Gastroesophageal sphincter (tissue), 4 donors: ENCODE measurements at regions not wholly inside any gene's neighbourhood (a gene's known extent, or its start where the extent isn't known, plus 50 kb on each side); places are given as distances from the start of the nearest gene placed in this dataset.

Experiments used
- ATAC-seq: fragments of 150-250 bp; one replicate; pipeline ENCODE4 v1.9.1; 2016; ENCODE audit warnings: mild to moderate bottlenecking, moderate library complexity
- H3K27ac ChIP-seq, 4 donors: fragments of 200-600 bp; sonication (generic) in 3 of 4; 1 replicate in 3 of 4; 2 replicates in 1 of 4; pipeline ENCODE4 v1.5.1; 2016 to 2019
- H3K27me3 ChIP-seq: fragments of 200-600 bp; sonication (generic); one replicate; pipeline ENCODE4 v1.5.1; 2019
- H3K36me3 ChIP-seq, 2 donors: fragments of 200-600 bp; sonication (generic); one replicate each; pipeline ENCODE4 v1.5.1; 2019; ENCODE audit warnings: control low read depth in 1 of 2
- H3K4me1 ChIP-seq, 3 donors: fragments of 200-600 bp; sonication (generic); 1 replicate in 2 of 3; 2 replicates in 1 of 3; pipeline ENCODE4 v1.5.1; 2016 to 2019; ENCODE audit warnings: control low read depth in 2 of 3
- H3K4me3 ChIP-seq, 2 donors: fragments of 200-600 bp; sonication (generic); one replicate each; pipeline ENCODE4 v1.5.1; 2019; ENCODE audit warnings: mild to moderate bottlenecking in 1 of 2, moderate library complexity in 1 of 2
- H3K9me3 ChIP-seq, 3 donors: fragments of 200-600 bp; sonication (generic); one replicate each; pipeline ENCODE4 v1.5.1; 2017 to 2019; ENCODE audit warnings: control low read depth in 2 of 3
- EP300 ChIP-seq: sonication (generic); formaldehyde crosslinking; IDR thresholded peaks from one replicate; pipeline ENCODE4 v1.6.1; 2017; ENCODE audit warnings: antibody characterized with exemption, mild to moderate bottlenecking
- POLR2A ChIP-seq, 2 donors: fragments of 450-650 bp; IDR thresholded peaks; one replicate each; pipeline ENCODE4 v1.6.1; 2017; ENCODE audit warnings: antibody characterized with exemption in 2 of 2, mild to moderate bottlenecking in 2 of 2, moderate library complexity in 1 of 2
- POLR2AphosphoS5 ChIP-seq: sonication (generic); formaldehyde crosslinking; IDR thresholded peaks from one replicate; pipeline ENCODE4 v1.6.1; 2017; ENCODE audit warnings: antibody characterized with exemption
- WGBS, 2 donors: methylation state at CpG; one replicate each; pipeline ENCODE4 v1.1.5; 2018; ENCODE audit warnings: low coverage in 1 of 2; 5-methylcytosine and 5-hydroxymethylcytosine counted together
- TF ChIP-seq, protein P1 (sequence below), 4 experiments: fragments of 200-600 bp in 2 of 4; fragments of 450-650 bp in 2 of 4; sonication (generic) in 1 of 4; IDR thresholded peaks; one replicate each; pipeline ENCODE4 v1.5.1; 2017 to 2019; ENCODE audit warnings: antibody characterized with exemption in 4 of 4, mild to moderate bottlenecking in 2 of 4, moderate library complexity in 2 of 4

DNA sequence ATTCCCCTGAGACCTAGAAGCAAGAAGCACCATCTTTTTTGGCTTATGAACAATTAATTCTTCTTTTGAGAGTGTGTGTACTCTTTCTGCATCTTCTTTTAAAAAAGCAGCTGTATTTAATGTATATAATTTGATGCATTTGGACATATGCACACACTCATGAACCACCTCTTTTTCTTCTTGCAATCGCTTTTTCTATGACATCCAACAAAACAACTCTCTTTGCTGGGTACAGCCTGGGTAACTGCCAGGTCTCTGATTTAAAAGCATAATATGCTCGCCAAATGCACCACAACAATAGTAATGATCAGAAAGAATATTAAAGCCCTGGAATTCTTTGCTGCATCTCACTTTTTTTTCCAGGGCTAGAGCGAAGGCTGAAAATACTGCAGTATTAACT is 97.3 kb downstream of the HAPSTR1 start:
- no peak overlapping the region for H3K27ac ChIP-seq
- H3K9me3 ChIP-seq, result no peaks in the 10 kb centered on the region
- TF ChIP-seq, protein P1, sequence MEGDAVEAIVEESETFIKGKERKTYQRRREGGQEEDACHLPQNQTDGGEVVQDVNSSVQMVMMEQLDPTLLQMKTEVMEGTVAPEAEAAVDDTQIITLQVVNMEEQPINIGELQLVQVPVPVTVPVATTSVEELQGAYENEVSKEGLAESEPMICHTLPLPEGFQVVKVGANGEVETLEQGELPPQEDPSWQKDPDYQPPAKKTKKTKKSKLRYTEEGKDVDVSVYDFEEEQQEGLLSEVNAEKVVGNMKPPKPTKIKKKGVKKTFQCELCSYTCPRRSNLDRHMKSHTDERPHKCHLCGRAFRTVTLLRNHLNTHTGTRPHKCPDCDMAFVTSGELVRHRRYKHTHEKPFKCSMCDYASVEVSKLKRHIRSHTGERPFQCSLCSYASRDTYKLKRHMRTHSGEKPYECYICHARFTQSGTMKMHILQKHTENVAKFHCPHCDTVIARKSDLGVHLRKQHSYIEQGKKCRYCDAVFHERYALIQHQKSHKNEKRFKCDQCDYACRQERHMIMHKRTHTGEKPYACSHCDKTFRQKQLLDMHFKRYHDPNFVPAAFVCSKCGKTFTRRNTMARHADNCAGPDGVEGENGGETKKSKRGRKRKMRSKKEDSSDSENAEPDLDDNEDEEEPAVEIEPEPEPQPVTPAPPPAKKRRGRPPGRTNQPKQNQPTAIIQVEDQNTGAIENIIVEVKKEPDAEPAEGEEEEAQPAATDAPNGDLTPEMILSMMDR (IDR thresholded peaks at IDR 0.05), result no peak
- TF ChIP-seq EP300, result no peak
- no peak for TF ChIP-seq POLR2A (IDR thresholded peaks at IDR 0.05)
- no peak for TF ChIP-seq POLR2AphosphoS5
- H3K4me1 ChIP-seq, result no peaks in the 10 kb centered on the region
- 56 to 59% methylated on average over 1 to 2 of the region's 3 CpGs for WGBS, 2 donors
- no peak for ATAC-seq
- H3K27me3 ChIP-seq, result peaks cover 2% of the 10 kb centered on the region
- no peak overlapping the region for H3K4me3 ChIP-seq
- H3K36me3 ChIP-seq, result no peaks in the 10 kb centered on the region

DNA sequence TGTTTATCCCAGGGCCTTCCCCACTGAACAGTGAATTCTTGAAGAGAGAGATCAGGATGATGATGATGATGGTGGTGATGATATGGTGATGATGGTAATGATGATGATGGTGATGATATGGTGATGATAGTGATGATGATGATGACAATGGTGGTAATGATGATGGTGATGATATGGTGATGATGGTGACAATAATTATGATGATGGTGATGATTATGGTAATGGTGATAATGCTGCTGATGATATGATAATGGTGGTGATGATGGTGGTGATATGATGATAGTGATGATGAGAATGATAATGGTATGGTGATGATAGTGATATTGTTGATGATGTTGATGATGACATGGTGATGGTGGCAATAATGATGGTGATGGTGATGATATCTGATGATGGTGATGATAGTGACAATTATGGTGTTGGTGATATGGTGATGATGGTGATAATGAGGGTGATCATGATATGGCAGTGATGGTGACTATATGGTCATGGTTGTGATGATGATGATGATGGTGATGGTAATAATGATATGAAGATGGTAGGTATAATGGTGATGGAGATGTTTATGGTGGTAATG is 99.9 kb downstream of the HAPSTR1 start:
- Histone ChIP-seq H3K4me3 (no peak overlapping the region), H3K36me3 (no peaks in the 10 kb centered on the region), H3K4me1 (no peaks in the 10 kb centered on the region), H3K9me3 (no peaks in the 10 kb centered on the region), H3K27me3 (peaks cover 12% of the 10 kb centered on the region), H3K27ac (no peak overlapping the region)
- no peak for ATAC-seq
- TF ChIP-seq EP300, result no peak
- TF ChIP-seq, protein P1 (IDR thresholded peaks at IDR 0.05), result no peak
- no peak for TF ChIP-seq POLR2A (IDR thresholded peaks at IDR 0.05)
- no peak for TF ChIP-seq POLR2AphosphoS5

DNA sequence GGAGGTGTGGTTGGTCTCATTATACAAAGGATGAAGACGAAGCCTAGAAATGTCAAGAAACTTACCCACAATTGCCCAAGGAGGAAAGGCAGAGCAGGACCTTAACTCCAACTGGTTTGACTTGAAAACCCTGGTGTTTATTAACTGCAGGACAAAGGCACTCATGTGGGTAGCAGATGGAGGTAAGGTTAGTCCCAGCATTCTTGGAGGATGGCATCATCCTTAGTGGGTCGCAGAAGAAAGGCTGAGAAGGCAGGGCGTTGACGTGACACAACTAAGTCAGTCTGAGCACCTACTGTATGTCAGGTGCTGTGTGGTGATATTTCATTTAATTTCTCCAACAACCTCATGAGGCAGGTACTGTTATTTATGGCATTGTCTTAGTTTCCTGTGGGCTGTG is 101.3 kb downstream of the HAPSTR1 start:
- Histone ChIP-seq H3K36me3 (no peaks in the 10 kb centered on the region), H3K9me3 (no peaks in the 10 kb centered on the region), H3K4me3 (no peak overlapping the region), H3K27me3 (peaks cover 12% of the 10 kb centered on the region), H3K27ac (no peak overlapping the region), H3K4me1 (no peaks in the 10 kb centered on the region)
- TF ChIP-seq POLR2AphosphoS5, result no peak
- no peak for TF ChIP-seq EP300
- no peak for TF ChIP-seq POLR2A (IDR thresholded peaks at IDR 0.05)
- TF ChIP-seq, protein P1 (IDR thresholded peaks at IDR 0.05), result no peak
- no peak for ATAC-seq
- 84 to 100% methylated on average over 2 to 4 of the region's 4 CpGs for WGBS, 2 donors

DNA sequence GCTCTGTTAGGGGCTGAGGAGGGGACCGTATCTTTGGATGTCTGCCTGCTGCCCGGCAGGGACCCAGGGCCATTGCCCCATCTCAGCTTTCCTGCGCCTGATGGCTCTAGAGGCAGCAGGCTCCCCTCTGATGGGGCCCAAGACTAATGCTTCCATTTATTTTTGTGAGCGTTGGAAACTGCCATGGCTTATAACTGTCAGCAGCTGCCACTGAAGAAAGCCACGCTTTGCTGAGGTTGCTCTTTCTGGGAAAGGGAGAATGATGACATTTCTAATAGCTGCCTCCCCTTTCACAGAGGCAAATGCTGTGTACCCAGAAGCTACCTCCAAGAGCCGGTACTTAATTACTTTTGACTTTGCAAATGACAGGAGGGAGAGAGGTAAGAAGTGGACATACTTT is 103.8 kb downstream of the HAPSTR1 start:
- Histone ChIP-seq H3K9me3 (no peaks in the 10 kb centered on the region), H3K4me1 (no peaks in the 10 kb centered on the region), H3K36me3 (no peaks in the 10 kb centered on the region), H3K4me3 (no peak overlapping the region), H3K27ac (no peak overlapping the region), H3K27me3 (peaks cover 12% of the 10 kb centered on the region)
- WGBS, 2 donors, result 40 to 42% methylated on average over 2 of the region's 6 CpGs
- TF ChIP-seq POLR2A (IDR thresholded peaks at IDR 0.05), result no peak
- no peak for TF ChIP-seq POLR2AphosphoS5
- TF ChIP-seq, protein P1 (IDR thresholded peaks at IDR 0.05), result no peak
- TF ChIP-seq EP300, result no peak
- ATAC-seq, result no peak

DNA sequence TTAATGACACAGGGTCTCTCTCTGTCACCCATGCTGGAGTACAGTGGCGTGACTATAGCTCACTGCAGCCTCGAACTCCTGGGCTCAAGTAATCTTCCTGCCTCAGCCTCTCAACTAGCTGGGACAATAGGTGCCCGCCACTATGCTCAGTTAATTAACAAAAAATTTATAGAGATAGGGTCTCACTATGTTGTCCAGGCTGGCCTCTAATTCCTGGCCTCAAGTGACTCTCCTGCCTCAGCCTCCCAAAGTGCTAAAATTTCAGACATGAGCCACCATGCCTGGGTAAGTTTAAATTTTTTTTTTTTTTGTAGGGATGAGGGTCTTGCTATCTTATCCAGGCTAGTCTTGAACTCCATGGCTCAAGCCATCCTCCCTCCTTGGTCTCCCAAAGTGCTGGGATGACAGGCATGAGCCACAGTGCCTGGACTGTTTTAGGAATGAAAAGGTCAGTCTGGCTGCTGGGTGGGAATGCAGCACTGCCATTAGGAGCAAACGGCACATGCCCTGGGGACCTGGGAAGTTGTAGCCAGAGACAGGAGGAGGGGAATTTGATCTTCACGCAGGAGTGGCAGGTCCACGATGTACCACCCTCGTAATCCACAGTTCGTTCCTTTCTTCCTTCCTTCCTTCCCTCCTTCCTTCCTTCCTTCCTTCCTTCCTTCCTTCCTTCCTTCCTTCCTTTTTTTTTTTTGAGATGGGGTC is 106.7 kb downstream of the HAPSTR1 start:
- Histone ChIP-seq H3K4me1 (no peaks in the 10 kb centered on the region), H3K4me3 (no peak overlapping the region), H3K27me3 (peaks cover 12% of the 10 kb centered on the region), H3K36me3 (no peaks in the 10 kb centered on the region), H3K9me3 (no peaks in the 10 kb centered on the region), H3K27ac (no peak overlapping the region)
- TF ChIP-seq POLR2A (IDR thresholded peaks at IDR 0.05) (no peak), EP300 (no peak), POLR2AphosphoS5 (no peak)
- TF ChIP-seq, protein P1 (IDR thresholded peaks at IDR 0.05), result no peak
- 73 to 76% methylated on average over 5 of the region's 8 CpGs for WGBS, 2 donors
- ATAC-seq, result no peak
